Fibroblast of gingiva (primary cell): ENCODE measurements at regions not wholly inside any gene's neighbourhood (a gene's known extent, or its start where the extent isn't known, plus 50 kb on each side); places are given as distances from the start of the nearest gene placed in this dataset.
"Not testable (repeated sequence)": the region's sequence is repeated elsewhere in the genome, so short reads cannot be mapped to it uniquely, and the experiment has no call there.

Experiments
- DNase-seq: peaks from one replicate; pipeline ENCODE4 v3.0.0-alpha.2; 2011; ENCODE audit warnings: low read depth

- no peak for DNase-seq
Observed at GRCh38 chr12:82300611-82301010, 57.6 kb downstream of the CCDC59 start.

- no peak for DNase-seq
Observed at GRCh38 chr12:82299319-82300025, 58.7 kb downstream of the CCDC59 start.

- no peak for DNase-seq
Observed at GRCh38 chr12:82290415-82290814, 67.8 kb downstream of the CCDC59 start.

GRCh38 chr12:82281335-82281734, 76.9 kb downstream of the CCDC59 start:
- DNase-seq = not testable (repeated sequence)

- no peak for DNase-seq
Observed at GRCh38 chr12:82279536-82280058, 78.6 kb downstream of the CCDC59 start.

GRCh38 chr12:82277582-82277981, 80.6 kb downstream of the CCDC59 start:
- no peak for DNase-seq

- no peak for DNase-seq
Observed at GRCh38 chr12:82242729-82243128, 115.5 kb downstream of the CCDC59 start.

GRCh38 chr12:82225871-82226270, 132.3 kb downstream of the CCDC59 start:
- no peak for DNase-seq

GRCh38 chr12:82223426-82223825, 134.8 kb downstream of the CCDC59 start:
- DNase-seq = no peak

- DNase-seq = no peak
Observed at GRCh38 chr12:82216475-82216874, 141.7 kb downstream of the CCDC59 start.

- no peak for DNase-seq
Observed at GRCh38 chr12:82213761-82214160, 144.4 kb downstream of the CCDC59 start.

GRCh38 chr12:82210882-82211281, 147.3 kb downstream of the CCDC59 start:
- DNase-seq = no peak

- no peak for DNase-seq
Observed at GRCh38 chr12:82209533-82209932, 148.7 kb downstream of the CCDC59 start.

GRCh38 chr12:82207556-82207955, 150.6 kb downstream of the CCDC59 start:
- DNase-seq = no peak

GRCh38 chr12:82203086-82203485, 155.1 kb downstream of the CCDC59 start:
- no peak for DNase-seq

- DNase-seq = no peak
Observed at GRCh38 chr12:82187595-82187994, 170.6 kb downstream of the CCDC59 start.

- no peak for DNase-seq
Observed at GRCh38 chr12:82187011-82187410, 171.2 kb downstream of the CCDC59 start.

GRCh38 chr12:82186282-82186681, 171.9 kb downstream of the CCDC59 start:
- no peak for DNase-seq

- no peak for DNase-seq
Observed at GRCh38 chr12:82184844-82185243, 173.3 kb downstream of the CCDC59 start.

GRCh38 chr12:82182601-82183190, 175.5 kb downstream of the CCDC59 start:
- no peak for DNase-seq

GRCh38 chr12:82176761-82177490, 181.3 kb downstream of the CCDC59 start:
- peak; percentile 59 for DNase-seq

GRCh38 chr12:82176026-82176425, 182.2 kb downstream of the CCDC59 start:
- DNase-seq = peak; percentile 2

GRCh38 chr12:82174936-82175335, 183.3 kb downstream of the CCDC59 start:
- DNase-seq = no peak
